Gastroesophageal sphincter (tissue), 3 donors: ENCODE measurements at regions not wholly inside any gene's neighbourhood (a gene's known extent, or its start where the extent isn't known, plus 50 kb on each side); places are given as distances from the start of the nearest gene placed in this dataset.

Experiments used
- CTCF ChIP-seq, 4 experiments: fragments of 200-600 bp in 2 of 4; fragments of 450-650 bp in 2 of 4; sonication (generic) in 1 of 4; IDR thresholded peaks; one replicate each; pipeline ENCODE4 v1.5.1; 2017 to 2019; ENCODE audit warnings: antibody characterized with exemption in 4 of 4, mild to moderate bottlenecking in 2 of 4, moderate library complexity in 2 of 4
- EP300 ChIP-seq: sonication (generic); formaldehyde crosslinking; IDR thresholded peaks from one replicate; pipeline ENCODE4 v1.6.1; 2017; ENCODE audit warnings: antibody characterized with exemption, mild to moderate bottlenecking
- POLR2A ChIP-seq, 2 donors: fragments of 450-650 bp; IDR thresholded peaks; one replicate each; pipeline ENCODE4 v1.6.1; 2017; ENCODE audit warnings: antibody characterized with exemption in 2 of 2, mild to moderate bottlenecking in 2 of 2, moderate library complexity in 1 of 2
- POLR2AphosphoS5 ChIP-seq: sonication (generic); formaldehyde crosslinking; IDR thresholded peaks from one replicate; pipeline ENCODE4 v1.6.1; 2017; ENCODE audit warnings: antibody characterized with exemption

- TF ChIP-seq CTCF (IDR thresholded peaks at IDR 0.05) (no peak), POLR2A (IDR thresholded peaks at IDR 0.05) (no peak), EP300 (no peak), POLR2AphosphoS5 (no peak)
Measured at GRCh38 chr4:22957774-22958309, 265.1 kb downstream of the GBA3 start.
